Endothelial cell of umbilical vein (primary cell): ENCODE measurements at regions not wholly inside any gene's neighbourhood (a gene's known extent, or its start where the extent isn't known, plus 50 kb on each side); places are given as distances from the start of the nearest gene placed in this dataset.

Source experiments
- CTCF ChIP-seq, 2 donors: IDR thresholded peaks; 1 replicate in 1 of 2; 2 replicates in 1 of 2; pipeline ENCODE4 v1.5.1; 2011; ENCODE audit warnings: low read length in 2 of 2, mild to moderate bottlenecking in 2 of 2, moderate library complexity in 2 of 2, control low read depth in 1 of 2, inconsistent platforms in 1 of 2, low read depth in 1 of 2; ENCODE audit not compliant: insufficient read depth in 1 of 2; ENCODE audit errors: extremely low read depth in 1 of 2
- EZH2 ChIP-seq: IDR thresholded peaks from 2 replicates; pipeline ENCODE4 v1.6.1; 2012; ENCODE audit warnings: borderline replicate concordance, low read depth, mild to moderate bottlenecking, moderate library complexity, low read length, inconsistent platforms; ENCODE audit not compliant: severe bottlenecking
- JUN ChIP-seq: IDR thresholded peaks from 2 replicates; pipeline ENCODE4 v1.6.1; 2011; ENCODE audit warnings: borderline replicate concordance, low read depth; ENCODE audit not compliant: insufficient read length, insufficient read depth
- MYC ChIP-seq: IDR thresholded peaks from one replicate; pipeline ENCODE4 v1.6.1; 2011; ENCODE audit warnings: mild to moderate bottlenecking, low read depth, low read length
- POLR2A ChIP-seq: IDR thresholded peaks from 2 replicates; pipeline ENCODE4 v1.6.1; 2012; ENCODE audit warnings: low read depth, mild to moderate bottlenecking, control low read depth, low read length
- POLR2AphosphoS5 ChIP-seq: IDR thresholded peaks from 2 replicates; pipeline ENCODE4 v1.6.1; 2012; ENCODE audit warnings: low read depth, mild to moderate bottlenecking, control low read depth, low read length, moderate library complexity; ENCODE audit not compliant: insufficient read depth

GRCh38 chr16:35552763-35553162, 2093.4 kb downstream of the TP53TG3F start:
- TF ChIP-seq CTCF (IDR thresholded peaks at IDR 0.05; ENCODE audit: extremely low read depth in 1 of 2, insufficient read depth in 1 of 2, low read depth in 1 of 2, low read length in 2 of 2) (no peak), POLR2AphosphoS5 (no peak), JUN (no peak), MYC (no peak), POLR2A (no peak), EZH2 (no peak)
